ENCODE measurements at regions not wholly inside any gene's neighbourhood (a gene's known extent, or its start where the extent isn't known, plus 50 kb on each side); places are given as distances from the start of the nearest gene placed in this dataset.

DNA sequence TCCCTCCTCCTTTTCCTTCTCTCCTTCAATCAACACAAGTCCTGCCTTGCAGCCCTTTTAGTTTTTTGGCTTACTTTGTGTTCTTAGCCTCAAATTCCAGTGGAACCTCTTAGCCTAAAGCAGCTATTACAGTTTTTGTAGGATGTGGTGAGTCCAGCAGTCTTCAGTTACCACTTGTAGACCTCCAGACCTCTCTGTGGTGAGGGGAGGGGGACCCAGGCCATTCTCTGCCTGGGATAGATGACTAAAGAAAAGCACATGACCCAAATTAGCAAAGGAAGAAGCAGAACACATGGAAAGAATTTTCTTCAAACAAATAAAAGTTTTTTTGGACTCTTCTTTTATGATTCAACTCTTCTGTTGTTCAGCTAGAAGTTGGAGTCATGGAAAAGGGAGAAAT lies 246.5 kb downstream of the HAO1 start:
- no peak for DNase-seq (ENCODE audit: low spot score)
- intact Hi-C loops (cut with DNase I) = no loop called here

DNA sequence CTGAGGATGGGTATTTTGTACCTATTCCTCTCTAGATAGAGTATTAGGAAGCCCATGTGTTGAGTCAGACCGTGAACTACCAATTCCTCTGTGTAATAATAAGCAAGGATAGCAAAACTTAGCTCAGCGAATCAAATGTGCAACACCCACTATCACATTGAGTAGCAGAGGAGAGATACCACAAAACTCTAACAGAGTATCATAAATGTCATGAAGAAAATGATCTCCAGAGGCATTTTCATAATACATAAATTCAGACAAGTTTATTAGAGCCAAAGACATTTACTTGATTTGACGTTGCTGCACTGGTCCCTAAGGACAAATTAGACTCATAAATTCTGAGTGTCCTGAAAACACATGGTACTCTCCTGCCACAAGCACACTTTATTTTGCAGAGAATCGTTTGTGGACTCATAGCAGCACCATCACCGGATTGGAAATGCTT lies 245.2 kb downstream of the HAO1 start:
- no peak for DNase-seq (ENCODE audit: low spot score)
- intact Hi-C loops (cut with DNase I) = no loop called here

DNA sequence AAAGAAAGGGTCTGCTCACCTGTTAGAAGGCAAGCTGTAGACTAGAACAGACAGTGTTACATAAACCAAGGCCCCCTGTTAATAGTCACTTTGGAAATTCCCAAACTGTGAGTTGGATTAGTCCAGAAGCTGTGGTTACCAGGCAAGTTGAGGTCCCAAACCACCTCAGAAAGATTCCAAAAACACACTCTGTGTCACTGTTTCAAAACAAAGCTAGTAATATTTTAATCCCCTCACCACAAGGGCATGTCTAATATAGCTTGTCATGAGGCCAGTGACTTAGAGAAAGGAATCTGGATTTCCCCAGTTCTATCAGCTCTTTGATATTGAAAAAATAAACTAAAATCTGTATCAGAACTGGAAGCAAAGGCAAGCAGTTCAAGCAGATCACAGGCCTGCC lies 244.6 kb downstream of the HAO1 start:
- no peak for DNase-seq (ENCODE audit: low spot score)
- intact Hi-C loops (cut with DNase I) = no loop called here

DNA sequence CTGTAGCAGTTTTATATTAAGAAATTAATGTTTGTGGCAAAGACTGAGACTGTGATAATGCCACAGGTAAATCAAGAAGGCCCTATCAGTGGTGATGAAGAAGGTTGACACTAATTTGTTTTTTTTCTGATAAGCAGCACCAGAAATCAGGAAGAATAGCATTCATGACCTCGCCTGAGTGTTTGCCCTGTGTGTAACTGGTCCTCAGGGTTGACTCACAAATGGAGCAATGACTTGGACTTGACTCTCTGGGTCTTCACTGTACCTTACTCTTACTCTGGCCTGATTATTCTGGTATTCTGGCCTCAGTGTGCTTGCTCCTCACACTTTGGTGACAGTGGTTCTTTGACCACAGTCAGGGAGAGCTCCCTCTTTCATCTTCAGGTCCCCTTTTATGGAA lies 243.9 kb downstream of the HAO1 start:
- DNase-seq (ENCODE audit: low spot score) = no peak
- intact Hi-C loops (cut with DNase I) = no loop called here

DNA sequence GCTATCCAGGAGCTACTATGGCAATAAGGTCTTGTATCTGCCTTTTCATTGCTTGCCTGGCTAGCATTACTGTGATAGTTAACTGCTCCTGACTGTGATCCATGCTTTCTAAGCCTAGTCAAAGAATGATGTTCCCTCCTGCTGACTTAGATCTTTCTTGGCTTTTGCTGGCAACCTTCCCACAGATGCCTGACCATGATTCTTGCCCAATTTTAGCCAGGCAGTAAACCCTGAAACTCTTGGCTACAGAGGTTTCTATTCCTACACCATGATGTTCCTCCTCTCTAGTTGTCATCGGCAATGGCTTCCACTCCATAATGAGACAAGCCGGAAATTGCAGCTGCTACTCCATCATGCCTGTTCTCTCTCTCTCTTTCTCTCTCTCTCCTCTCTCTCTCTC lies 238.1 kb downstream of the HAO1 start:
- DNase-seq (ENCODE audit: low spot score) = no peak

DNA sequence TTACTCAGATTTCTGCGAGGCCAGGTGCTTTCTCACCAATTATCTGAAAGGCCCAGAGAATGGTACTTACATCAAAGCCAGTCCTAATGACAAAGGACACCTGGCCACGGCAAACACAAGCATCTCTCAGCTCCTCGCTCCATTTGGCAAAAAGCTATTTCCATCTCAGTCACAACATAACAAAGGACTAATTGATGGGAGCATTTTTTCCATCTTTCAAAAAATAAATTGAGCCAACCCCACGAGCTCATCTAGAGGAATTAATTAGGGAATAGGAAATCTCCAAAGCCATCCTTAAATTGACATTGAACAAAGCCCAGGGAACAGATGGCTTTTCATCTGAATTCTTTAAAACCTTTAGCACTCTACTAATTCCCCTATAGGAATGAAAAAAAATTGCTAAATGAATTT lies 236.7 kb downstream of the HAO1 start:
- intact Hi-C loops (cut with DNase I) = no loop called here
- DNase-seq (ENCODE audit: low spot score) = no peak

More for the DNA sequence above, 238.1 kb downstream of the HAO1 start:
- intact Hi-C loops (cut with DNase I) = no loop called here

DNA sequence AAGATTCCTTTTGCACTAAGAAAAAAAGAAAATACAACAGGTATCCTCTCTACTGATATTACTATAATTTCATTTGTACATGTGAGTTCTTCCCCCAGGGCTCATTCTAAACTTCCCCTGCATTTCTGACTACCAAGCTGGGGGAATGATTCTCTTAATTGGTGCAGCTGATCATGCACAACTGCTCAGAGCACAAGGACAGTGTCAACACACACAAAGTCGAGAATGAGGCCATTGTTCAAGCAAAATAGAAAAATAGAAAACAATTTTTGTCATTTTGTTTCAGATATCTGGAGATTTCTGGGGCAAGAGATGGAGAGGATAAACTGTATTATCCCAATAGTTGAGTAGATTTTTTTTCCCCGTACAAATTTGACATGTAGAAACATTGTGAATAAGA lies 236.3 kb downstream of the HAO1 start:
- intact Hi-C loops (cut with DNase I) = no loop called here
- no peak for DNase-seq (ENCODE audit: low spot score)

DNA sequence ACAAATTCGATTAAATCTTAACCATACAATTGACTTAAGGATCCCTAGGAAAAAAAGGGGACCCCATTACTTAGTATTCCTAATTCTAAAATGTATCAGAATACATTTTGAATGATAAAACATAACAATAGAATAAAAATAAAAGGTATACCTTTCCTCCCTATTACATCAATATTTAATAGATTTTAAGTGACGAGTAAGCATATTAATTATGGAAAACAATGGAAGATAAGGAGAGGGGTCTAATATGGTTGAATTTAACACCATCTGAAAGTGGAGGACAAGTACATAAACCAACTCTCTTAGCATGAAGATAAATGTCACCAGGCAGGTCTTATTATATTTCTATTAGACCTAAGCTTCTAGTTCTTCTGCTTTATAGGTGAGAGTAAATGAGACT lies 232.1 kb downstream of the HAO1 start:
- DNase-seq (ENCODE audit: low spot score) = no peak
- intact Hi-C loops (cut with DNase I) = no loop called here

DNA sequence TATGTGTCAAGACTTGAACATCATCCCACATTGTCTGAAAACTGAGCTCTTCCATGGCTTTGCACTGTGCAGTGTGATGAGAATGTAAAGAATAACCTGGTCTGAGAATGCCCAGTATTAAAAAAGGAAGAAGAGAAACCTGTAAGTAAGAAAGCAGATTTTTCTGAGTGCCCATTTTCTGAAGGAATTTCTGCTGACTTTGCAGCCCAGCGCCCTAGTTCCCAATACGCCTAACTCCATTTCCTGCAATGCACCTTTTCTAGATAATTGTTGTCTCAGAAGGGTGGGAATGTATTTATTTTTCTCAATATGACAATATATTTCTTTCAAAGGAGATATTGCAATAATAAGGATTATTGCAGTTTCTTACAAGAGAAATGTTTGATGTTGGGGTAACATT lies 231.5 kb downstream of the HAO1 start:
- DNase-seq (ENCODE audit: low spot score) = no peak
- intact Hi-C loops (cut with DNase I) = no loop called here

DNA sequence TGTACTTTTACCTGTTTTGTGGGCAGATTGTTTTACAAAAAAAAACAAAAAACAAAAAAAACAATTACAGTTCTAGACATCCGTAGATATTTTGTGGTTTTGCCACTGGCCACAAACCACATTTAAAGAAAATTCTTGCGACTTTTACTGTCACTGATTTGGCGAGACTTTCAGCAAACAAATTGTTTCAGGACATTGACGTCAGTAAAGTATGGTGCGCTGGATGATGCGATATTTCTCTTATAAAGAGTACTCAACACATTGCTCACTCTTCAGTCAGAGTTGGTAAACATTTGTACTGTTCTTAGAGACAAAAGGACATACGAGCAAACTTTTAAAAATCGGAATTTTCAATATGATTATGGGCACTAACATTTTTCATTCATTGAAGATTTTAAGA lies 229.8 kb downstream of the HAO1 start:
- intact Hi-C loops (cut with DNase I) = no loop called here
- DNase-seq (ENCODE audit: low spot score) = no peak

DNA sequence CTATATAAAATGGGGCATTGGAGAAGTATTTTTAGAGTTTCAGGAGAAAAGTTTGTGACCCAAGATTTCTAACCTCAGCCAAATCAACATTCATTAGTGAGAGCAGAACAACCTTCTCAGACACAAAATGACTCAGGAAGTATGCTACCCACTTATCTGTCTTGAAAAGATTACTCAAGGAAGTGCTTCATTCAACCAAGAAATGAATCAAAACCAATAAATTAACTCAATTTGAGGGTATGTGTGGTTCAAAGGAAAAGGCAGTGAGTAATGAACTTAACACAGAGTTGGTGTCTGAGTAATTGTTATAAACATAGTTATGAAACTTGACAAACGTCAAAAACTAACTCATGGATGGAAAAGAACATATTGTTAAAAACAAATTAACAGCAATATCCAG lies 227.6 kb downstream of the HAO1 start:
- intact Hi-C loops (cut with DNase I) = no loop called here
- DNase-seq (ENCODE audit: low spot score) = no peak

DNA sequence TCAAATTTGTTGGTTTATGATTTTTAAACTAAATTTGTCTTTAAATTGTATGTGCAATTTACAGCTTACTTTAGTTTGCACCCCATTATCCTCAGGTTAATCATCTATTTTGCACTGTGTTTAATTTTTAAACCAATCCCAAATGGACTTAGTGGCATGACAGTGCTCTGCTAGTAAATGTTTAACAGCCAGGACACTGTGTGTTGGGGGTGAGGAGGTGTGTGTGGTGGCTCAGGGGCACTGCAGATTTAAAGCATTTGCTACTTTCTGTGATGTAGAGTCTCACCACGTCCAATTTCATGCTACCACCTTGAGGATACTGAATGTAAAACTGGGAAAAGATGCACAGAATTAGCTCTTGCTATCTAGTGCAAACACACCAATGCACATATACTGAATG lies 225.7 kb downstream of the HAO1 start:
- intact Hi-C loops (cut with DNase I) = no loop called here
- no peak for DNase-seq (ENCODE audit: low spot score)

DNA sequence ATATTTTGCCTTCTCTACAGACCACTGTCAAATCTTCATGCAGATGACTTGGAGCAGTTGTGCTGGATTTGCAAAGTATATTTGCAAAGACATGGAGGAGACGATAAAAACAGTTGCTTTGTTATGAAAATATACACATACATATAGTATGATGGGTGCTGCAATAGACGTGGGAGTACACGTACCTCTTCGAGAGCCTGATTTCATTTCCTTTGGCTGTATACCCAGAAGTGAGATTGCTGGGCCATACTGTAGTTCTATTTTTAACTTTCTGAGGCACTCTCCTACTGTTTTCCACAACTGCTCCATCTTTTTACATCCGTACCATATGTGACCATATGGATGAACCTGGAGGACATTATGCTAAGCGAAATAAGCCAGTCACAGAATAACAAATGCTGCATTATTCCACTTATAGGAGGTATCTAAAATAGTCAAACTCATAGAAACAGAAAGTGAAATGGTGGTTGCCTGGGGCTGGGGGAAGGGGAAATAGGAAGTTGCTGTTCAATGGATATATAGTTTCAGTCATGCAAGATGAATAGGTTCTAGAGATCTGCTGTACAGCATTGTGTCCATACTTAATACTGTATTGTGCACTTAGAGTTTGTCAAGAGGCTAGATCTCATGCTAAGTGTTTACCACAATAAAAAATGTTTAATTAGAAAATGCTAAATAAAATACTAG lies 223.8 kb downstream of the HAO1 start:
- no peak for DNase-seq (ENCODE audit: low spot score)
- intact Hi-C loops (cut with DNase I) = no loop called here

DNA sequence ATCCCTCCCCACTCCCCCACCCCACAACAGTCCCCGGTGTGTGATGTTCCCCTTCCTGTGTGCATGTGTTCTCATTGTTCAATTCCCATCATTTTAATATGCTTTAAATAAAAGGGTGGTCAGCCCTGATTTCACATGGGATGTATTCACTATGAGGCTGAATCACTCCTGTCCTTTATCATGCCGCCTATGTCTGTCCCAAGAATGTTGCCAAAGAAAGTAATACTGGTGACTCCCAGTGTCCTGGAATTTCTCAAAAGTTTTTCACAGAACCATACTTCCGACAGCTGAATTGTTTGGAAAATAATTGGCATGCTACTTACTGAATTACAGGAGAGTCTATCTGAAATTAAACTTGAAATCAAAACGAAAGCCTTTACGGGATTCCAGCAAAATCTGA lies 217.7 kb downstream of the HAO1 start:
- DNase-seq (ENCODE audit: low spot score) = no peak
- intact Hi-C loops (cut with DNase I) = no loop called here

DNA sequence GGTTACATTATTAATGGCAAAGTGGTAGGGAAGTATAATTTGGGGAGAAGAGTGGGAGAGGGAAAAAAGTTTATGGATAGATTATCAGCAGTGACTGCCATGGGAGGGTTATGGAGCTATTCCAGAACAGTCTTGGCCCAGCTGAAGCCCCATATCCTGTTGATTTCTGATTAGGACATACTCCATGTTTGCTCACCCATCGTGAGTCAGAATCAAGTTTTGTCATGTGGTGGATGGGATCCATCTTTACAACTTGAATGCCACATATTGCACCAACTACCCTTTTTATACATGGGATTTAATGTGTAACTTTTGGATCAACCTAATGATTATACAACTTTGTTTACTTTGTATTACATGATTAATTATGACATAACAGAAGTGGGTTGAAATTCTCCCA lies 217.0 kb downstream of the HAO1 start:
- intact Hi-C loops (cut with DNase I) = no loop called here
- DNase-seq (ENCODE audit: low spot score) = no peak

DNA sequence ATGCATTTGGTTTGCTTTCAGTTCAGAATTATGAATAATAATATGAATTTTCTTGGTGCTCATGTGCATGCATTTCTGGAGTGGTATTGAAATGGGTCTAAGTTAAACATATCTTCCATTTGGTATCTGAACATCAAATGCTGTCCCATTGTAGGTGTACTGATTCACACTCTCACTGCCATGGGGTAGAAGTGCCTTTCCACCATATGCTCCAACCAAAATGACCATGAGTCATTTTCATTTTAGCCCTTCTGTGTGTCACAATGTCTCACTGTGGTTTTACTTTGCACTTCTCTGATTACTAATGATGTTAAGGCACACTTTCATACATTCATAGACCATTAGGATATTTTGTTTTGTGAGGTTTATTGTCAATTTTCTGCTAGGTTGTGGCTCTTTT lies 211.9 kb downstream of the HAO1 start:
- no peak for DNase-seq (ENCODE audit: low spot score)
- intact Hi-C loops (cut with DNase I) = no loop called here

DNA sequence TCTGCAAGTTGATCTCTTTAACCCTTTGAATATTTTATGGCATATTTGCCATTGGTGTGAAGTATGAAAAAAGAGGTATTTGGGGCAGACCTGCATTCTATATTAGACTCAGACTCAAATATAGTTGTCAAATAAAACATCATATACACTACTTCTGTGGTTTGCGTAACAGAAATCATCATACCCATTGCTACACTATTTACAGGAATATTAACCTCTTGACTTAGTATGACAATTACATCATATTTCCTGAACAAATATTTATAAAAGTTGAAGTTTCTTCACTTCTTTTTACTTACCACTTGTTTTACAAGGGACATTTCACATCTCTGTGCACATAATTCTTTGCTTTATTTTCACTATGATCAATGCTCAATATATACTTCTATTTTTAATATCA lies 206.0 kb downstream of the HAO1 start:
- intact Hi-C loops (cut with DNase I) = no loop called here
- DNase-seq (ENCODE audit: low spot score) = no peak

DNA sequence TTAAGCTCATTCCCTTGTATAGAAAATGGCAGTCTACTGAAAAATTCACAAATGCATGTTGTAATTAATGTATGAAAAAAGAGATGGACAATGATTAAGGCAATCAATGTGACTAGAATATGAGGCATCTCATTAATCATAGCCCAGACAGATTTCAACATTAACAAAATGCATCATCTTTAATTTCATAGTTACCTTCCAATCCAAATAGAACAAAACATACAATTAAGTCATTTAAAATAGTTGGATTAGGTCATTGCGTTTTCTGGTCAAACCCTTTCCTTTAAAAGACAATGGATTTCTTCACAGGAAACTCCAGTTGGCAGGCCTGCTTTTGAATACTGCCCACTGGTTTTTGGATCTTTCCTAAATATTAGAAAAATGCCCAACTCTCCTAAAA lies 203.9 kb downstream of the HAO1 start:
- DNase-seq (ENCODE audit: low spot score) = no peak
- intact Hi-C loops (cut with DNase I) = no loop called here

DNA sequence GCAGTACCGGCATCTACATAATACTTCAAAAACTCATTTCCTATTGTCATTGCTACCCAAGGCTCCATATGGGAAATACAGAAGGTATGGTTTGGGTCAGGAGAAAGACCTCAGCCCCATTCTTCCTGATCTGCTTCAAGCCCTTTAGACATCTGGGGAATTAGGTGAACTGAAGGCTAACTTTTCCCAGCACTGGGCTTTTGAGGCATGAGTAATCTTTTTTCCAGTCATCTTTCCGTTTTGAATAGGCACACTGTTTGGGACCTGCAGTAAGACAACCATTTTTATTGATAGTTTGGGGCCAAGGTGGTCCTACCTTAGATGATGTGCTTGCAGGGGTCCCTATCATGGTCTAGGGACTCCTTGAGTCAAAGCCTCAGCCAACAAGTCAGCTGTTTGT lies 198.4 kb downstream of the HAO1 start:
- intact Hi-C loops (cut with DNase I) = no loop called here
- DNase-seq (ENCODE audit: low spot score) = no peak

DNA sequence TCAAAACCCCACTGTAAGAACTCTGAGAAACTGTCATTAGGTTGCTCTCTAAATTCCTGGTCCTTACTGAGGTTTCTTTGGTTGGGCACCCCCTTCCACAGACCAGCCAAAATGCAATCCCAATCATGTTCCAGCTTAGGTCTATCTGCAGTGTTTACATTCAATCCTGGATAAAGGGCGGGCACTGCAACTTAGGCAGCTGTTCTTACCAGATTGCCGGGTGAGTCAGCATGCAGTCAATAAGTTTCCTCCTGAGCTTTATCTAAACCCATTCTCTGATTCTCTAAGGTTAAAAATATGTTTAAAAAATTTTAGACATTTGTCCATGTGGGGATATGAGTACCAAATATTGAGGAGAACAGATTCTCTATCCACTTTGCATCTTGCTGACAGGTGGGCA lies 197.8 kb downstream of the HAO1 start:
- intact Hi-C loops (cut with DNase I) = no loop called here
- no peak for DNase-seq (ENCODE audit: low spot score)

DNA sequence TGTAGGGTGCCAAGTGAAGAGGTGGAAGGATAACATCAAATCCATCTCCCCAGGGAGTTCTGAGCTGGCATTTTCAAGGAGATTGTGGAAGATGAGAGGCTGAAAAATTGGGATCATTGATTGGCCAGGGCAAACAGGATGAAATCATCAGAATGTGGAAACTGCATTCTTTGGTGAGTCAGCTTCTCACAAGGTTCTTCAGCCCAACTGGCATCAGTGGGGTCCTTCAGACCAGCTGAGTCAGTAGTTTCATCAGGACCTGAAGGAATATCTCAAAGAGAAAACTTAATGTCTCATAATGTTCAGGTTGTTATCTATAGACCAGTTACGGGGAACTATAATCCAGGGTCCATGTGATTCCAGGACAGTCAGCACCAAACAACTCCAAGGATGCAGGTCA lies 195.8 kb downstream of the HAO1 start:
- DNase-seq (ENCODE audit: low spot score) = no peak
- intact Hi-C loops (cut with DNase I) = no loop called here

DNA sequence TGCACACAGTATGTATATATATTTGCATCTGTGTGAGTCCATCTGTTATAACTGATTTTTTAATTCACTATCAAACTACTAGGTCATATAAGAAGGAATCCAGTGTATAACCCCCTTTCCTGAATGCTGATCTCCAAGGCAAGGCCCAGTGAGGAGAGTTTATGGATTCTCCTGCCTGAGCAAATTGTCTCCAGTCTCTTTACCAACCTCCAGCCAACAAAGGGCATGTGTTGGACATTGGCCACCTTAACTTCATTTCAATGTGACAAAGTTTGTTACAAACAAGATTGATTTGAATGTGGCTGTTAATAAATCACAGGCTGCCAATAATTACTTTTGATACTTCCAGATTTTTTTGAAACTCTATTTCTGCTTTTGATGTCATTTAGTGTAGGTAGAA lies 191.6 kb downstream of the HAO1 start:
- DNase-seq (ENCODE audit: low spot score) = no peak
- intact Hi-C loops (cut with DNase I) = no loop called here

Data from posterior vena cava (tissue), 2 donors.